Fibroblast of lung (primary cell): ENCODE measurements at regions not wholly inside any gene's neighbourhood (a gene's known extent, or its start where the extent isn't known, plus 50 kb on each side); places are given as distances from the start of the nearest gene placed in this dataset.

Source experiments
- DNase-seq, 2 donors: peaks; one replicate each; pipeline versions ENCODE4 v3.0.0 to v3.0.0-alpha.2; 2010; ENCODE audit warnings: low read depth in 2 of 2
- H2AFZ ChIP-seq: 2 replicates; pipeline ENCODE4 v1.5.1; 2012; ENCODE audit warnings: low read length, control low read depth, inconsistent platforms
- H3K27ac ChIP-seq: 2 replicates; pipeline ENCODE4 v1.5.1; 2011; ENCODE audit warnings: low read length, control low read depth; ENCODE audit not compliant: insufficient read depth
- H3K27me3 ChIP-seq: 2 replicates; pipeline ENCODE4 v1.5.1; 2011; ENCODE audit warnings: mild to moderate bottlenecking, low read length; ENCODE audit not compliant: control insufficient read depth, insufficient read depth
- H3K36me3 ChIP-seq: 2 replicates; pipeline ENCODE4 v1.5.1; 2011; ENCODE audit warnings: low read length; ENCODE audit not compliant: control insufficient read depth, insufficient read depth
- H3K4me1 ChIP-seq: 2 replicates; pipeline ENCODE4 v1.5.1; 2011; ENCODE audit warnings: low read length; ENCODE audit not compliant: control insufficient read depth, insufficient read depth; ENCODE audit errors: extremely low read depth
- H3K4me2 ChIP-seq: 2 replicates; pipeline ENCODE4 v1.5.1; 2011; ENCODE audit warnings: low read length, control low read depth; ENCODE audit not compliant: insufficient read depth; ENCODE audit errors: extremely low read depth
- H3K4me3 ChIP-seq, 4 experiments: fragments of 200-600 bp in 1 of 4; sonication (generic) in 1 of 4; replicated peaks in 1 of 4; 2 replicates each; pipeline ENCODE4 v1.5.1; 2011 to 2016; ENCODE audit warnings: low read length in 4 of 4, low read depth in 3 of 4, mild to moderate bottlenecking in 3 of 4, control low read depth in 2 of 4, inconsistent platforms in 1 of 4, mixed read lengths in 1 of 4; ENCODE audit not compliant: insufficient read depth in 1 of 4; ENCODE audit errors: control extremely low read depth in 1 of 4
- H3K79me2 ChIP-seq: 2 replicates; pipeline ENCODE4 v1.5.1; 2012; ENCODE audit warnings: mild to moderate bottlenecking, low read length, inconsistent platforms; ENCODE audit not compliant: control insufficient read depth, insufficient read depth
- H3K9ac ChIP-seq: 2 replicates; pipeline ENCODE4 v1.5.1; 2011; ENCODE audit warnings: mild to moderate bottlenecking, low read length, control low read depth; ENCODE audit not compliant: insufficient read depth
- H3K9me3 ChIP-seq: 2 replicates; pipeline ENCODE4 v1.5.1; 2012; ENCODE audit warnings: low read depth, low read length; ENCODE audit not compliant: control insufficient read depth, insufficient read depth
- H4K20me1 ChIP-seq: 2 replicates; pipeline ENCODE4 v1.5.1; 2011; ENCODE audit warnings: low read length; ENCODE audit not compliant: control insufficient read depth, insufficient read depth; ENCODE audit errors: extremely low read depth
- EZH2 ChIP-seq: IDR thresholded peaks from 2 replicates; pipeline ENCODE4 v1.5.1; 2012; ENCODE audit warnings: low read length, control low read depth, mild to moderate bottlenecking; ENCODE audit errors: missing control alignments
- TF ChIP-seq, protein P1 (sequence below), 2 donors: IDR thresholded peaks in 1 of 2; conservative IDR thresholded peaks in 1 of 2; 1 replicate in 1 of 2; 2 replicates in 1 of 2; pipeline ENCODE4 v1.5.1; 2011 to 2012; ENCODE audit warnings: low read length in 2 of 2, control low read depth in 1 of 2, inconsistent platforms in 1 of 2, low read depth in 1 of 2, mild to moderate bottlenecking in 1 of 2

DNA sequence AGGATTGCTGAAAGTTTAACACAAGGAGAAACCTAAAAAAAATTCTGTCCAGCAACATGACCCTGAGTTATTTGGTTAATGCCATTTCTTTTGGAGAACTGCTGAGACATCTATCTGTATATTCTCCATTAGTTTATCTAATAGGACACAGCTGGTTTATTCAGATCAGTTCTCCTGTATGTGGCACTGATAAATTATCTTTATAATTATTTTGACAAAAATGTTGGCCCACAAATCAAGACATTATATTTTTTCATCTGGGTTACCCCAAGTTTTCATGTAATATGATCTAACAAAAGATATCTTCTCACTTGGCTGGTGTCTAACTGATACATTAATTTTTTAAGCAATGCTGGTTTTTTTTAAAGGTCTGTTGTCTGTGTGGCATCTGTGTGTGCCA, 231.4 kb downstream of the KLF12 start:
- no peaks in the 10 kb centered on the region for H3K36me3 ChIP-seq
- TF ChIP-seq, protein P1, sequence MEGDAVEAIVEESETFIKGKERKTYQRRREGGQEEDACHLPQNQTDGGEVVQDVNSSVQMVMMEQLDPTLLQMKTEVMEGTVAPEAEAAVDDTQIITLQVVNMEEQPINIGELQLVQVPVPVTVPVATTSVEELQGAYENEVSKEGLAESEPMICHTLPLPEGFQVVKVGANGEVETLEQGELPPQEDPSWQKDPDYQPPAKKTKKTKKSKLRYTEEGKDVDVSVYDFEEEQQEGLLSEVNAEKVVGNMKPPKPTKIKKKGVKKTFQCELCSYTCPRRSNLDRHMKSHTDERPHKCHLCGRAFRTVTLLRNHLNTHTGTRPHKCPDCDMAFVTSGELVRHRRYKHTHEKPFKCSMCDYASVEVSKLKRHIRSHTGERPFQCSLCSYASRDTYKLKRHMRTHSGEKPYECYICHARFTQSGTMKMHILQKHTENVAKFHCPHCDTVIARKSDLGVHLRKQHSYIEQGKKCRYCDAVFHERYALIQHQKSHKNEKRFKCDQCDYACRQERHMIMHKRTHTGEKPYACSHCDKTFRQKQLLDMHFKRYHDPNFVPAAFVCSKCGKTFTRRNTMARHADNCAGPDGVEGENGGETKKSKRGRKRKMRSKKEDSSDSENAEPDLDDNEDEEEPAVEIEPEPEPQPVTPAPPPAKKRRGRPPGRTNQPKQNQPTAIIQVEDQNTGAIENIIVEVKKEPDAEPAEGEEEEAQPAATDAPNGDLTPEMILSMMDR (conservative IDR thresholded peaks at IDR 0.05 in 1 of 2, IDR thresholded peaks at IDR 0.05 in 1 of 2; ENCODE audit: low read depth in 1 of 2, low read length in 2 of 2): no peak
- TF ChIP-seq EZH2: no peak
- H3K4me2 ChIP-seq: no peak overlapping the region
- no peaks in the 10 kb centered on the region for H4K20me1 ChIP-seq
- DNase-seq: no peak
- H3K9me3 ChIP-seq: no peaks in the 10 kb centered on the region
- no peak overlapping the region for H3K4me3 ChIP-seq
- H3K4me1 ChIP-seq: no peaks in the 10 kb centered on the region
- H3K9ac ChIP-seq: no peak overlapping the region
- no peaks in the 10 kb centered on the region for H3K27me3 ChIP-seq
- H3K79me2 ChIP-seq: no peaks in the 10 kb centered on the region
- H2AFZ ChIP-seq: no peak overlapping the region
- no peak overlapping the region for H3K27ac ChIP-seq

DNA sequence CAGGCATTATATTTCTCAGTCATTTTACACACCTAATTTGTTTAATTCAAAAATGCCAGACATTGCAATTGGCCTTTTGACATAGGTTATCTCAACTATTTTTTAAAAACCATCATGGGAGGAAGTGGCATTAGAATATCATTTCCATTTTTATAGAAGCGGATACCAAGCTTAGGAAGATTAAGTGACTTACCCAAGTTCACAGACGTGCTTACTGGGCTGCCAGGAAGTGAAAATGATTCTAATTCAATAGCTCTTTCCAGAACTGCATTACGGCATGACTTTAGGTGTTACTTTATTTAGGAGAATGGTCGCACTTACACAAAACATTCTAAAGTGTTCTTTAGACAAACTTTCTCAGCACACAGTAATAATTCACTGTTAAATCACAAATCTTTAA, 231.9 kb downstream of the KLF12 start:
- TF ChIP-seq EZH2: no peak
- TF ChIP-seq, protein P1 (conservative IDR thresholded peaks at IDR 0.05 in 1 of 2, IDR thresholded peaks at IDR 0.05 in 1 of 2; ENCODE audit: low read depth in 1 of 2, low read length in 2 of 2): no peak
- Histone ChIP-seq H4K20me1 (no peaks in the 10 kb centered on the region), H3K9me3 (no peaks in the 10 kb centered on the region), H2AFZ (no peak overlapping the region), H3K9ac (no peak overlapping the region), H3K4me1 (no peaks in the 10 kb centered on the region), H3K4me3 (no peak overlapping the region), H3K4me2 (no peak overlapping the region), H3K79me2 (no peaks in the 10 kb centered on the region), H3K36me3 (no peaks in the 10 kb centered on the region), H3K27me3 (no peaks in the 10 kb centered on the region), H3K27ac (no peak overlapping the region)
- no peak for DNase-seq

DNA sequence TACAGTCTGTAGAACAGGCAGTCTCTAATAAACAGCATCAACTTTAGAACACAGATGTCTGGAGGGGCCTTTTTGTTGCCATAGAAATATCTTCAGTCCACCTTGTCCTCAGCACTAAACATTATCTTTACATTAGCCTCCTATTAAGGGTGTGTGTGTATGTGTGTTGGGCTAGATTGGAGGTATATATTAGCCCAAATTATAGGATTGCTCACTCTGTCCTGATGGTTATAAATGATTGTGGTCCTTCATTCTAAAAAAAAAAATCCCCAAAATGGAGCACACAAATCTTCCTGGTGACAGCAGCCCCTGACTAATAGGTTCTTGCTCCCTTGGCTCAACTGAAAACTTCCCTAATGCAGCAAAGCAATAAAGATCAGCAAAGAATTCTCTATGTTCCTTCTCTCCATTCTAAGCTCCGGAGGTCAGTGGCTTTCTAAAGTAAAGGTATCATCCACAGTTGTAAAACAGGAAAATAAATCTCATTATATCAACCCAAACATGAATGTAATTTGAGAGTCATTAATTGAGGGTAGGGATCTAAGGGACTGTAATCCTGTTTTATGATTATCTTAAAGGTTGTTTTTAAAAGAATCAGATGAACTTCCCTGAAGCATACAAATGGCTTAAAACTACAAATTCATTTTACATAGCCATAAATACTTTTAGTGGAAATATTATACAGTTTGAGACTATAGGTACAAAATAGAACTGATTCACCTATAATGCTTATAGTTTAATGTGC, 232.7 kb downstream of the KLF12 start:
- Histone ChIP-seq H3K4me2 (no peak overlapping the region), H4K20me1 (no peaks in the 10 kb centered on the region), H3K9ac (no peak overlapping the region), H3K27me3 (no peaks in the 10 kb centered on the region), H3K4me3 (no peak overlapping the region), H3K4me1 (no peaks in the 10 kb centered on the region), H3K36me3 (no peaks in the 10 kb centered on the region), H2AFZ (no peak overlapping the region), H3K9me3 (no peaks in the 10 kb centered on the region), H3K79me2 (no peaks in the 10 kb centered on the region), H3K27ac (no peak overlapping the region)
- DNase-seq: no peak
- no peak for TF ChIP-seq EZH2
- TF ChIP-seq, protein P1 (conservative IDR thresholded peaks at IDR 0.05 in 1 of 2, IDR thresholded peaks at IDR 0.05 in 1 of 2; ENCODE audit: low read depth in 1 of 2, low read length in 2 of 2): no peak
